Motor neuron (in vitro differentiated cells): ENCODE measurements at regions not wholly inside any gene's neighbourhood (a gene's known extent, or its start where the extent isn't known, plus 50 kb on each side); places are given as distances from the start of the nearest gene placed in this dataset.

ENCODE experiments used
- ATAC-seq, 8 experiments: fragments of 200-7000 bp; cut with Tn5 transposase; replicated peaks in 6 of 8; 2 replicates each; pipeline ENCODE4 v1.8.0; 2021; ENCODE audit warnings: mild to moderate bottlenecking in 8 of 8, moderate library complexity in 8 of 8
- H3K27ac ChIP-seq, 2 donors: fragments of 250-450 bp; sonication (Bioruptor Pico); 2 replicates each; pipeline ENCODE4 v1.9.0; 2021; ENCODE audit warnings: antibody characterized with exemption in 2 of 2, mild to moderate bottlenecking in 2 of 2, moderate library complexity in 1 of 2
- H3K4me1 ChIP-seq, 2 donors: fragments of 250-450 bp; sonication (Bioruptor Pico); replicated peaks in 1 of 2; 2 replicates each; pipeline ENCODE4 v1.6.1; 2021; ENCODE audit warnings: antibody characterized with exemption in 2 of 2, mild to moderate bottlenecking in 2 of 2, moderate library complexity in 1 of 2
- H3K4me3 ChIP-seq, 5 donors: fragments of 250-450 bp; sonication (Bioruptor Pico); 2 replicates each; pipeline ENCODE4 v1.9.0; 2021; ENCODE audit warnings: antibody characterized with exemption in 5 of 5, mild to moderate bottlenecking in 5 of 5, moderate library complexity in 4 of 5
- WGBS, 10 experiments: fragments of 450-650 bp; shearing (Covaris generic); methylation state at CpG; one replicate each; pipeline ENCODE4 v1.0.0; 2022; 5-methylcytosine and 5-hydroxymethylcytosine counted together
- in situ Hi-C, 9 experiments: fragments of 400-800 bp; cut with MboI; loops; one replicate each; pipeline ENCODE4 v1.15.0; 2021; ENCODE audit warnings: low sequenced_read_pairs in 9 of 9, low pct_unique_long_range_greater_than_20kb in 2 of 9; ENCODE audit not compliant: unreplicated experiment in 9 of 9

DNA sequence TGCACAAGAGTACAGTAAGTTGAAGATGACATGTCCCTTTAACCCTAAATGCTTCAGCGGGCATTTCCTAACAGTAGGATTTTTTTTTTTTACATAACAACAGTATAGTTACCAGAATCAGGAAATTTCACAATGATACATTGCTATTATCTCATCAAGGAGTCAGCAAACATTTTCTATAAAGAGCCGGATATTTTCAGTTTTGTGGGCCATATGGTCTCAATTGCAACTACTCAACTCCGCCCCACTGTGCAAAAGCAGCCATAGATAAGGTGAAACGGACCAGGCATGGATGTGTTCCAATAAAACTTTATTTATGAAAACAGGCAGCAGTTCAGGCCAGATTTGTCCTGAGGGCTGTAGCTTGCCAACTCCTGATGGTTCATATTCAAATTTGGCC is 130.6 kb downstream of the SMAD6 start:
- in situ Hi-C loops: loop anchor here in 1 of 9 experiments (25.0 kb wide), 1 partner anchor 220 kb away; no protein-coding TSS in a partner anchor
- peak in 2 of 8 experiments; percentile 34 to 64 for ATAC-seq
- H3K27ac ChIP-seq: no peak overlapping the region
- H3K4me3 ChIP-seq: no peak overlapping the region
- no peaks in the 10 kb centered on the region for H3K4me1 ChIP-seq
- 0 to 89% (median 78%) methylated on average over 2 to 4 of the region's 4 CpGs; no CpG with 5 or more reads in 1 of the 10 experiments for WGBS, 10 experiments

DNA sequence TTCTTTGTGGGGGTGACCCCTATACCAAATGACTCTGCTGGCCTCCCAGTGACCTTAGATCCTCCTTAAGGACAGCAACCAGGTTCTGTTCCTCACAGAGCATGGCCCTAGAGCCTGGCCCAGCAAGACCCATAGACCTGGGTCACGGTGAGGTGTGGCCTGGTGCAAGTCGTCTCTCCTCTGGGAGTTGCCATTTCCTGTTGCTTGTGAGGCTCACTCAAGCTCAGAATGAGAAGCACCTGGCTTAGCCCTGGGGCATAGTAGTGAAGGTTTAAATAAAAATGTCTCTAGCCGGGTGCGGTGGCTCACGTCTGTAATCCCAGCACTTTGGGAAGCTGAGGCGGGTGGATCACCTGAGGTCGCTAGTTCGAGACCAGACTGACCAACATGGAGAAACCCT is 131.3 kb downstream of the SMAD6 start:
- Histone ChIP-seq H3K27ac (no peak overlapping the region), H3K4me3 (no peak overlapping the region), H3K4me1 (no peaks in the 10 kb centered on the region)
- in situ Hi-C loops: loop anchor here in 1 of 9 experiments (25.0 kb wide), 1 partner anchor 221 kb away; no protein-coding TSS in a partner anchor
- peak in 1 of 8 experiments; percentile 38 for ATAC-seq
- WGBS, 10 experiments: 75 to 100% (median 83%) methylated on average over 1 to 6 of the region's 8 CpGs; no CpG with 5 or more reads in 3 of the 10 experiments

DNA sequence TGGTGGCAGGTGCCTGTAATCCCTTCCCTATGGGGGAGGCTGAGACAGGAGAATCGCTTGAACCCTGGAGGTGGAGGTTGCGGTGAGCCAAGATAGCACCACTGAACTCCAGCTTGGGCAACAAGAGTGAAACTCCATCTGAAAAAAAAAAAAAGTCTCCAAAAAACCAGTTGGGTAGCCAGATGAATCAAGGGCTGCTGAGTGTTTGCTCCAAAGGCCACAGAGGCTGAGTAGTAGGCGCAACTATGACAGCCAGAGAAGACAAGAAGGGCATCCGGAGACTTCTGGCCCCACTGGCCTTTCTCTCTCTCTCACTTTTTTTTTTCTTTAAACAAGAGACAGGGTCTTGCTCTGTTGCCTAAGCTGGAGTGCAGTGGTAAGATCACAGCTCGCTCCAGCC is 131.8 kb downstream of the SMAD6 start:
- in situ Hi-C loops: loop anchor here in 1 of 9 experiments (25.0 kb wide), 1 partner anchor 222 kb away; no protein-coding TSS in a partner anchor
- Histone ChIP-seq H3K4me3 (no peak overlapping the region), H3K27ac (no peak overlapping the region), H3K4me1 (no peaks in the 10 kb centered on the region)
- 50 to 100% (median 98%) methylated on average over 1 to 5 of the region's 5 CpGs; no CpG with 5 or more reads in 1 of the 10 experiments for WGBS, 10 experiments
- no peak for ATAC-seq

DNA sequence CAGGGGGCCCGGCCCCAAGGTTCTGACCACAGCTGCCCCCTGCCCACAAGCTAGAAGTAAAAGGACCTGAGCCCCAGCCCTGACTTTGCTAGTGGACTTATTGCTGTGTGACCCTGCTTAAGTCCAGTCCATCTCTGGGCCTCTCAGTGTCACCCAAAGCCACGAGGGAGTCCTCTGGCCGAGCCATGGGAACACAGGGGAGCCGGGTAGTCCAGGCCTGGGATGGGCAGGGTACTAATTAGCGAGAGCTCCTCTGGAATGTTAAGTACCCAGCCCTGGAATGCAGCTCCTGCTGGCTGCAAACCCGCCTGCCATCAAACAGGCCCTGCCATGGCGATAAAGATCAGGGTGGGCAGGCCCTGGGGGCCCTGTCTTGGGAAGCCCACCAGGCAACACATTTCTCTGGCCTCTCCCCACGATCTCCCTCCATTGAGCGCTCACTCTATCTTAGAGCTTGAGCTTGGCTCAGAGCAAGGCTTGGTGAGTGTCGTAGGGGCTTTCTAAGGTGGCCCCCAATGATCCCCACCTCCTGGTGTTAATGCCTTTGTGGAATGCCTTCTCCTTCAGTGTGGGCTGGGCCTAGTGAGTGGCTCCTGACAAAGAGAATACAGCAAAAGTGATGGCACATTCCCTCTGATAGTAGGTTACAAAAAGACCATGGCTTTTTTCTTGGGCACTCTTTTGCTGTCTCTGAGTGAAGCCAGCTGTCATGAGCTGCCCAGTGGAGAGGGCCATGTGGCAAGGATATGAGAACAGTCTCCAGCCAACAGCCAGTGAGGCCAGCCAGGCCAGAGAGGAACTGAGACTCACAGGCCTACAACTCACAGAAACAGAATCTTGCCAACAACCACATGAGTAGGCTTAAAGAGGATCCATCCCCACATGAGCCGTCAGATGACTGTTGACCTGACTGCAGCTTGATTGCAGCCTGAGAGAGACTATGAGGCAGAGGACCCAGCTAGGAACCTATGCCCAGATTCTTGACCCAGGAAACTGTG is 133.1 kb downstream of the SMAD6 start:
- no peaks in the 10 kb centered on the region for H3K4me1 ChIP-seq
- in situ Hi-C loops: loop anchor here in 1 of 9 experiments (25.0 kb wide), 1 partner anchor 223 kb away; no protein-coding TSS in a partner anchor
- WGBS, 10 experiments: 67 to 100% (median 91%) methylated on average over 1 to 6 of the region's 11 CpGs; no CpG with 5 or more reads in 4 of the 10 experiments
- peak in 4 of 8 experiments; percentile 32 to 73 (median 52) for ATAC-seq
- no peak overlapping the region for H3K27ac ChIP-seq
- H3K4me3 ChIP-seq: no peak overlapping the region

DNA sequence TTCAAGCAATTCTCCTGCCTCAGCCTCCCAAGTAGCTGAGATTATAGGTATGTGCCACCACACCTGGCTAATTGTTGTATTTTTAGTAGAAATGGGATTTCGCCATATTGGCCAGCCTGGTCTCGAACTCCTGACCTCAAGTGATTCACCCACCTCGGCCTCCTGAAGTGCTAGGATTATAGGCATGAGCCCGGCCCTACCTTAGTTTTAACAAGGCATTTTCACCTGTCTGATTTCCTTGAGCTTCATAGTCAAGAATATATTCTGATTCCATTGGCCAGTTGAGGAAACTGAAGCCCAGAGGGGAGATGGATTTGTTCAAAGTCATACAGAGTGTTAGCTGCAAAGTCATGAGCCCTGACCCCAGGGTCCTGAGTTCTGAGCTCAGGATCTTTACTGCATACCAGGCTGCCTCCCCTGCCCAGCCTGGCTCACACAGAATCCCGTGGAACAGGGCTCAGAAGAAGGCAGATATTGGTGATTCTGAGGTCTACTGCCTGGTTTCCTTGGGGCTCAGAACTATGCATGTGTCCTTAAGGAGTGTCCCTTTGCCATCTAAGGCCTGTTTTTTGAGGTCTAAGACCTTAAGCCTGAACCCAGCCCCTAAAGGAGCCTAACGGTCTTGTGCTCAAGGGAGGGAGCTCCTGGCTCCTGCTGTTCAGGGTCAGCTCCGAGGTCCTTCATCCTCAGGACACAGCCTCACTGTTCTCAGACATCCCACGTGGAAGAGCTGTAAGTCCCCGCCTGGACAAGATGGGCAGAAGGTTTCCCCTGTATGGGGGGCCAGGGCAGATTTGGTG is 134.4 kb downstream of the SMAD6 start:
- H3K4me3 ChIP-seq: no peak overlapping the region
- WGBS, 10 experiments: 29 to 100% (median 87%) methylated on average over 1 to 6 of the region's 9 CpGs; no CpG with 5 or more reads in 2 of the 10 experiments
- in situ Hi-C loops: loop anchor here in 1 of 9 experiments (25.0 kb wide), 1 partner anchor 224 kb away; no protein-coding TSS in a partner anchor
- no peak for ATAC-seq
- H3K27ac ChIP-seq: no peak overlapping the region
- H3K4me1 ChIP-seq: peaks cover 0 to 1% of the 10 kb centered on the region in 2 donors

DNA sequence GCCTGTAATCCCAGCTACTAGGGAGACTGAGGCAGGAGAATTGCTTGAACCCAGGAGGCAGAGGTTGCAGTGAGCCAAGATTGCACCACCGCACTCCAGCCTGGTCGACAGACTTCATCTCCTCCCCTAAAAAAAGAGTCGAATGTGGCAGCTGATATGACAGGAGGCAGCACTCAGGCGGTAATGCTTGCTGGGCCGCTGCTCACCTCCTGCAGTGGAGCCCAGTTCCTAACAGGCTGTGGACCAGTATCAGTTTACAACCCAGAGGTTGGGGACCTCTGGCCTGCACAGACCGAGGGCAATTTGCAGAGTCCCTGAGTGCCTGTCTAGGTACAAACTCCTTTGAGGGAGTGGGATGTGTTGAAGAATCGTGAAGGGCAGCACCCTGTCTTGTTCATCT is 136.2 kb downstream of the SMAD6 start:
- Histone ChIP-seq H3K27ac (no peak overlapping the region), H3K4me1 (peaks cover 0 to 11% of the 10 kb centered on the region in 2 donors), H3K4me3 (no peak overlapping the region)
- 14 to 90% (median 65%) methylated on average over 1 to 6 of the region's 7 CpGs; no CpG with 5 or more reads in 2 of the 10 experiments for WGBS, 10 experiments
- no peak for ATAC-seq
- in situ Hi-C loops: loop anchor here in 1 of 9 experiments (25.0 kb wide), 1 partner anchor 226 kb away; no protein-coding TSS in a partner anchor

DNA sequence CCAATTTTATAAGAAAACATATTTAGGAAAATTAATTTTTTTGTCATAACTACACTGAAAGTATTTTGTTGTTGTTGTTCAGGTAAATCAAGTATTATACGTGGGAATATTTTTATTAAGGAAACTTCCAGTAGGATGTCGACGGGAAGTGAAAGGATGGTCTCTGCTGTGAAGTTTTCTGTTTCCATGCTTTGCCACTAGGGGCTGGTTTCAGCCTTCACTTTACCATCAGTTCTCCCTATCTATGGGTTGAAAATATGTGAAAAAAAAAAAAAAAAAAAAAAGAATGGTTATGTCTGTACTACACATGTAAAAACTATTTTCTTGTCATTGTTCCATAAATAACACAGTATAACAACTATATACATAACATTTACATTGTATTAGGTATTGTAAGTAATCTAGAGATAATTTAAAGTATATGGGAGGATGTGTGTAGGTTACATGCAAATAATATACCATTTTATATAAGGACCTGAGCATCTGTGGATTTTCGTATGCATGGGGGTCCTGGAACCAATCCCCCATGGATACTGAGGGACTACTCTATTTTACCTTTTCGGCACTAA is 136.7 kb downstream of the SMAD6 start:
- peak in 1 of 8 experiments; percentile 24 for ATAC-seq
- Histone ChIP-seq H3K27ac (no peak overlapping the region), H3K4me1 (peaks cover 0 to 11% of the 10 kb centered on the region in 2 donors), H3K4me3 (no peak overlapping the region)
- 32 to 100% (median 59%) methylated on average over 1 to 5 of the region's 5 CpGs for WGBS, 10 experiments
- in situ Hi-C loops: loop anchor here in 1 of 9 experiments (25.0 kb wide), 1 partner anchor 226 kb away; no protein-coding TSS in a partner anchor

DNA sequence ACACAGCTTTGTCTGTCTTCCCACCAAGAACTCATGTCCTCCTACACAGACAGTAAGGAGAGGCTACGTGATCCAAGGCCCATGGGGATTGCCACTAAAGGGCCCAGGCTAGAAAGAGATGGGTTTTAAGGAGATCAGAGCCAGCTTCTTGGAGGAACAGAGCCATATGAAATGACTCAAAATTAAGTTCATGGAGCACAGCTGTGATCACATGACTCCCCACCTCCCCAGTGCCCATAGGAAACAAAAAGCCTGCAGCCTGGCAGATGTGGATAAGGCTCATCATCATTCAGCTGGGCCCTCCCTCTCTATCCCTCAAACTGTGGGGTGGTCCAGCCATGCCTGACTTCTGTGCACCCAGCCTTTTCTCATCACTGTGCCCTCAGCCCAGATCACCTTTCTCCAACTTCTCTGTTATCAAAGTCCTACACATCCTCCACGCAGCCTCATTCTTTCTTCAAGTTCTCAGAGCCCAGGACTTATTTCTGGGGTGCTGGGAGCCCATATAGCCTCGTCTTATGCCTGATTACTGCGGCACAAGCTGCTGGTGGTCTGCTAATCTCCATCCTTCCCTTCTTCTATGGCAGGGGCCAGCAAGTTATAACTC is 137.6 kb downstream of the SMAD6 start:
- Histone ChIP-seq H3K4me1 (peaks cover 0 to 11% of the 10 kb centered on the region in 2 donors), H3K27ac (no peak overlapping the region), H3K4me3 (no peak overlapping the region)
- in situ Hi-C loops: loop anchor here in 1 of 9 experiments (25.0 kb wide), 1 partner anchor 227 kb away; no protein-coding TSS in a partner anchor
- ATAC-seq: no peak
- WGBS, 10 experiments: 40 to 100% (median 100%) methylated on average over 1 to 4 of the region's 4 CpGs; no CpG with 5 or more reads in 3 of the 10 experiments

DNA sequence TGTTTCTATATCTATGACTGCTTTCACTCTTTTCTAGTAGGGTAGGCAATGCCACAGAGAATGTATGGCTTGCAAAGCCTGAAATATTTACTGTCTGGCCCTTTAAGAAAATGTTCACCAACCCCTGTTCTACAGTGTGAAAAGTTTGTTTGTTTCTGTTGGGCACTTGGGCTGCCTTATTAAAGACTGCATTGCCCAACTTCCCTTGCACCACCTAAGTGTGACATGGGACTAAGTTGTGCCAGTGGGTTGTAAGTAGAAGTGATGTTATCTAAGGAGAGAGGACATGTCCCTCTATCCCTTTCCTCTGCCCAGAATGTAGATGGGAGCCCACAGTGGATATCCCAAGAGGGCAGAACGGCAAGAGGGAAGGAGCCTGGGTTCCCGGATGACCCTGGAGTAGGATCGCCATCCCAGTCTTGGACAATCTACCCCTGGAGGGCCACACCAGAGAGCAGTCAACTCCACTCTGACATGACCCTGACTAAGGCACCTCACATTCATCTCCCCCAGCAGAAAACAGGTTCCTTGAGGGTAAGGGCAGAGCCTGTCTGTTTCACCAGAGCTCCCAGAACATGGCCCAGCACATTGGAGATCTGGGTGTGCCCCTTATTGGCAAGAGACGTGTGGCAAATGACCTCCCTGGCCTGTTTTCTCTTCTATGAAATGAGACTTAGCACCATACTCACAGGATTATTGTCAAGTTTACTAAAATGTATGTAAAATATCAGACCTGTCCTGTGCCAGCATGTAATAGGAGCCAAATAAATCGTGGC is 138.8 kb downstream of the SMAD6 start:
- no peak overlapping the region for H3K27ac ChIP-seq
- peaks cover 0 to 11% of the 10 kb centered on the region in 2 donors for H3K4me1 ChIP-seq
- in situ Hi-C loops: loop anchor here in 1 of 9 experiments (25.0 kb wide), 1 partner anchor 229 kb away; no protein-coding TSS in a partner anchor
- ATAC-seq: no peak
- H3K4me3 ChIP-seq: no peak overlapping the region
- 93% methylated on average over 2 of the region's 5 CpGs; no CpG with 5 or more reads in 9 of the 10 experiments for WGBS, 10 experiments

DNA sequence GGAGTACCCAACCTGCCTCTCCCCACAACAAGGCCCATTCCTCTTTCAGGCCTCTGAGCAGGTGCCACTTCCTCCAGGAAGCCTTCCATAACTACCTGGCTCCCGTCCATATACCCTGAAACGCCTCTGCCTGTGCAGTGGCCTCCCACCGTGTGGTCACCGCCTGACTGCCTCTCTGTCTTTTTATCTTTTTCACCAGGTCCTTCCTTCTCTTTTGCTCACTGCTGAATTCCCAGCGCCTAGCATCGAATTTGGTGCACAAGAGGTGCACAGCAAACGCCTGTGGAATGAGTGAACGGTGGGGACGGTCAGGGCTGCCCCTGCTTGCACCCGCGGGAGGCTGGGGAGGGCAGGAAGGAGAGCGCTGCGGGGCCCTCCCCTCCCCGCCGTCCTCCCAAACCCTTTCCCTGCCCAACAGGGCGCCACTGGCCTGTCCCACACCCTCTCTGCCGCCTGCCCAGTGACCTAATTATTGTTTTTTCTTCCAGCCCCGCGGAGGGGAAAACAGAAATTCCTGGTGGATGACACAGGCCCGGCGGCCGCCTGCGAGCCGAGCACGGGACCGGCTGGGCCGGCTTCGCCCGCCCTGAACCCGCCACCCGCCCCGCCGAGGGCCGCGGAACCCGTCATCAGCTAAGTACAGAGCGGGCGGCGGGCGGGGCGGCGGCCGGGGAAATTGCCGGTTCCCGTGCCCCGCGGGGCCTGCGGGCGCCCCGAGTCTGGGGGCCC is 140.1 kb downstream of the SMAD6 start:
- peak; percentile 91 to 94 (median 93) for ATAC-seq
- in situ Hi-C loops: loop anchor here in 1 of 9 experiments (25.0 kb wide), 1 partner anchor 230 kb away; no protein-coding TSS in a partner anchor
- Histone ChIP-seq H3K27ac (peak overlapping the region; percentile 52 to 96), H3K4me3 (peak overlapping the region; percentile 29 to 46 (median 38)), H3K4me1 (peaks cover 0 to 11% of the 10 kb centered on the region in 2 donors)
- 30 to 72% (median 50%) methylated on average over 1 to 2 of the region's 50 CpGs; no CpG with 5 or more reads in 6 of the 10 experiments for WGBS, 10 experiments
